ENCODE measurements at regions not wholly inside any gene's neighbourhood (a gene's known extent, or its start where the extent isn't known, plus 50 kb on each side); places are given as distances from the start of the nearest gene placed in this dataset.

- Histone ChIP-seq H3K36me3 (no peaks in the 10 kb centered on the region), H3K4me3 (no peak overlapping the region), H3K27me3 (no peaks in the 10 kb centered on the region), H3K4me1 (no peaks in the 10 kb centered on the region), H3K9me3 (replicated peaks) (no peaks in the 10 kb centered on the region), H3K27ac (no peak overlapping the region)
- no peak for DNase-seq
These were observed 206.5 kb upstream of the STK26 start for GRCh38 chrX:131816551-131817136.

- no peak overlapping the region for H3K27ac ChIP-seq
- H3K4me3 ChIP-seq = no peak overlapping the region
- no peaks in the 10 kb centered on the region; the same call in 1 of the 2 replicates for H3K36me3 ChIP-seq
- H3K9me3 ChIP-seq (replicated peaks) = no peaks in the 10 kb centered on the region
- no peaks in the 10 kb centered on the region for H3K27me3 ChIP-seq
- DNase-seq = no peak
- no peaks in the 10 kb centered on the region for H3K4me1 ChIP-seq
These were observed 204.7 kb upstream of the STK26 start for GRCh38 chrX:131818297-131818936.

DNA sequence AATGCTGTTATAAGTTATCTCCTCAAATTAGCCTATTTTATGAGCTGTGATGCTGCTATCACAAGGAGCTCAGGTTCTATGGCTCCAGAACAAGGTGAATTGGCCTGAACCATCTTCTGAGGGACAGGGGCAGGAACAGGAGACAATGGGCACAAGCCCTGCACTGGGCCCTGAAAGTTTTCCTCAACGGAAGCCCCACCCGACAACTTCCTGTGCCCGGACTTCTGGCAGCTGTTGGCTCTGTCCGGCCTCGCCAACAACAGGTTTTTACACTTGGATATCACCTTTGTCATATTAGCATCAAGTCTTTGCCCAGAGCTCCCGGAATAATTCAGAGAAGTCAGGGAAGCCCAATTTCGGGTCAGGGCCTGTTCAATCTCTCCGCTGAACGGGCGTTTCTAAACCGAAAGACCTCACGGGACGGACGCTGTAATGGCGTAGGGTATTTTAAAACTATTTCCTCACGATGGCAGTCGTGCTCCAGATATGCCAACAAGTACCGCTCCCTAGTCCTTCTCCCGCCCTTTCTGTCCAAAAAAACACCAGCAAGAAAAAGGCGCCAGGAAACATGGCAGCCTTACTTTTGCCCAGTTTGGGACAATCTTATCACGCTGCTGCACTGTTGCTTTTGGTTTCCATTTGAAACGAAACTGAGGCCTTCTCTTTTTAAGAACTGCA lies 201.0 kb upstream of the STK26 start:
- H3K9me3 ChIP-seq (replicated peaks) = no peaks in the 10 kb centered on the region
- no peak for DNase-seq
- H3K4me3 ChIP-seq = no peak overlapping the region
- H3K27ac ChIP-seq = no peak overlapping the region
- no peaks in the 10 kb centered on the region; the same call in 1 of the 2 replicates for H3K36me3 ChIP-seq
- H3K27me3 ChIP-seq = no peaks in the 10 kb centered on the region
- H3K4me1 ChIP-seq = no peaks in the 10 kb centered on the region

DNA sequence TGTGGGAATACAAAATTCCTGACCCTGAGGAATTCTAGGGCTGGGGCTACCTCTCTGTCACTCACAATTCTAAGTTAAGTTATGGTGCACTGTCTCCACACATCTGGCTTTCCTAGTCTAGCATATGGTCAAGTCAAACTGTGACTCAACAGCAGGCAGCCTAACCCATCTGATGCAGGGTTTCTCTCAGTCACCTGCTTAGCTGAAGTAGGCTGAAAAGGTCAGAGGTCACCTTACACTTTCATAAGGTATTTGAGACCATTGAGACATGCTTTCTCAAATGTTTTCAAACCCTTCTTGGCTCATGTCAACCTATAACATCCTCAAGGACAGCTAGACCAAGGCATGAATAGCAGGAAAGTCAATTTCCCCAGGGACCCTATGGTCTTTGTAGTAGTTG lies 196.5 kb upstream of the STK26 start:
- Histone ChIP-seq H3K4me1 (peaks cover 5% of the 10 kb centered on the region; the same call in 1 of the 2 replicates), H3K9me3 (replicated peaks) (no peaks in the 10 kb centered on the region), H3K36me3 (no peaks in the 10 kb centered on the region; the same call in 1 of the 2 replicates), H3K4me3 (no peak overlapping the region), H3K27me3 (no peaks in the 10 kb centered on the region), H3K27ac (no peak overlapping the region)
- DNase-seq = no peak

DNA sequence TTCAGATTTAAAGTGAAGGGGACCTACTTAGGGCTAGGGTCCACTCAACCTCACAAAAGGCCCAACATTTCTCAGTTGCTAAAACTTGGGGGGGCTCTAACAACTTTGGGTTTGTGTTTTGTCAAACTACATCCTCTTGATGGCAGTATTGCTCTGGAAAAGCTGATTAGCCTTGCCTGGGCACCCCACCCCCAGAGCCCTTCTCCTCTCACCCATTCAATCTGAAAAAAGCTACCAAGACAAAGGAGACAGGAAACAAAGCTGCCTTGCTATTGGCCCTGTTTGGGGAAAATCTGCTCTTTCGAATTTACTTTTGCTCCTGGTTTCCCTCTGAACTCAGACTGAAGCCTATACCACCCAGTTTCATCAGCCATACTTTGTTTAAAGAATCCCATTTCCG lies 195.2 kb upstream of the STK26 start:
- no peak overlapping the region; the same call in 1 of the 2 replicates for H3K4me3 ChIP-seq
- DNase-seq = peak in 1 of 2 experiments; percentile 45

GRCh38 chrX:131828482-131828881 lies 194.6 kb upstream of the STK26 start:
- H3K4me3 ChIP-seq = peak overlapping the region; percentile 61
- H3K27ac ChIP-seq = no peak overlapping the region
- no peaks in the 10 kb centered on the region for H3K9me3 ChIP-seq (replicated peaks)
- H3K4me1 ChIP-seq = peaks cover 5% of the 10 kb centered on the region; the same call in 1 of the 2 replicates
- H3K27me3 ChIP-seq = no peaks in the 10 kb centered on the region
- DNase-seq = no peak
- H3K36me3 ChIP-seq = no peaks in the 10 kb centered on the region

More for the DNA sequence above, 195.2 kb upstream of the STK26 start:
- H3K36me3 ChIP-seq = no peaks in the 10 kb centered on the region; the same call in 1 of the 2 replicates
- peaks cover 5% of the 10 kb centered on the region; the same call in 1 of the 2 replicates for H3K4me1 ChIP-seq
- H3K27me3 ChIP-seq = no peaks in the 10 kb centered on the region
- H3K27ac ChIP-seq = no peak overlapping the region
- H3K9me3 ChIP-seq (replicated peaks) = no peaks in the 10 kb centered on the region

DNA sequence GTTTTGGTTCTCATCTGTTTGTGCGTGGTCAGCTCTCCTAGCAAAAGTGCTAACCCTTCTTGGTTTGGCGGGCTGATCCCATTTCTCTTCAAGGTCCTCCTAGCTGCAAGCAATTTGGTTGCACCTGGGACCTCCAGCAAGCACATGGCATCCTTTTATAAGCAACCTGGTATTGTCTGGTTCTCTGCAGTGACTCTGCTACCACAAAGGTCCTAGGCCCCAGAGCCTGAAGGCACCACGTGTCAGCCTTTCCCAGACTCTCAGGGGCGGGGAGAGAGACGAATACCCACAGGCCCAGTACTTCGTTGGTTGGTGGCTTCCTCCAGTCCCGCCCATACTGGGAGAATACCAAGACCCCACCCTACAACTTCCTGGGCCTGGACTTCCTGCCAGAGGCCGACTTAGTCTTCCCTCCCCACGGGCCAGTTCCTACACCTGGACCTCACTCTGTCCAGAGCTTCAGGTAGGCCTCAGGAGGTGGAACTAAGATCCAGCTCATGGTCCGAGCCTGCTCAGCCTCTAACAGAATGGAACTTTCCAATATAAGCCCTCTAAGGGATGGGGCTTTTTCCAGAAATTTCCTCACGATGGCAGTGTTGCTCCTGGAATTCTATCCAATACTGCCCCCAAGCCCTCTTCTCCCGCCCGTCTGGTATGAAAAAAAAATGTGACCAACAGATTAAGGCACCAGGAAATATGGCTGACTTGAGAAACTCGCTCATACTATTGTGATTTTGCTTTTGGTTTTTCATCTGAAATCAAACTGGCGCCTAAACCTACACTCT lies 192.5 kb upstream of the STK26 start:
- DNase-seq = peak; percentile 87 to 90
- peaks cover 5% of the 10 kb centered on the region; the same call in 1 of the 2 replicates for H3K4me1 ChIP-seq
- H3K9me3 ChIP-seq (replicated peaks) = no peaks in the 10 kb centered on the region
- H3K4me3 ChIP-seq = peak overlapping the region; percentile 61
- peak overlapping the region; percentile 80 for H3K27ac ChIP-seq
- H3K36me3 ChIP-seq = no peaks in the 10 kb centered on the region
- no peaks in the 10 kb centered on the region for H3K27me3 ChIP-seq

DNA sequence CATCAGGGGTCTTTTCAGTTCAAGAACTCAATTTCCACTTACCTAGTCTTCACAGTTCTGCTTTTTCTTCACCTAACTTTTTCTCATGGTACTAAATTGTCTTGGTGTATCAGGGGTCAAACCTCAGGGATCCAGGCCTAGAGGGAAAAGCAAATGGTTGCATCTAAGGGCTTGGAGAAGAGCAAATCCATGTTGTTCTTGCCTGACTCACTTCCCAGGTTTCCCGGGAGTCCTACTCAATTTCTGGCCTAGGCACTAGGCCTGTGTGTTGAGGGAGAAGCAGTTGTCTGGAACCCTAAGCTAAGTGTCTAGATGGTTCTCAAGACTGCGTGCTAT lies 191.9 kb upstream of the STK26 start:
- Histone ChIP-seq H3K4me3 (peak overlapping the region; percentile 61), H3K36me3 (no peaks in the 10 kb centered on the region)

DNA sequence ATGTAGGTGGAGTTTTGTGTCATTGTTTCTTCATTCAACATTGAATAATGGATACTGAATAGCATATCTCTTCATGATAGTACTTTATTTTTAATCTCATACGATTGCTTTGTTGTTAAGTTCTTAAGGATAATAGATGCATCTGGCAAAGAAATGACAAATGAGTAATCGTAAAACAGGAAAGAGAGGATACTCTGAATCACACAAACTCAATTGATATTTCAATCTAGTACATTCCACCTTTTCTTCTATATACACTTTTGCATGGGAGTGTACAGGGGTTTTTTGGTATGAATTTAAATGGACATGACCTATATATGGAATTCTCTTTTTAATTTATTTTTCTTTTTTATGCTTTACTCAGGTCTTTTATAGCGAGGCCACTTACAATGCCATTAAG lies 186.9 kb upstream of the STK26 start:
- peaks cover 5% of the 10 kb centered on the region; the same call in 1 of the 2 replicates for H3K4me1 ChIP-seq
- no peaks in the 10 kb centered on the region for H3K36me3 ChIP-seq
- H3K27me3 ChIP-seq = no peaks in the 10 kb centered on the region
- DNase-seq = no peak
- no peak overlapping the region for H3K27ac ChIP-seq
- H3K4me3 ChIP-seq = no peak overlapping the region
- no peaks in the 10 kb centered on the region for H3K9me3 ChIP-seq (replicated peaks)

More for the DNA sequence above, 191.9 kb upstream of the STK26 start:
- Histone ChIP-seq H3K27me3 (no peaks in the 10 kb centered on the region), H3K27ac (peak overlapping the region; percentile 80), H3K4me1 (peaks cover 5% of the 10 kb centered on the region; the same call in 1 of the 2 replicates), H3K9me3 (replicated peaks) (no peaks in the 10 kb centered on the region)
- DNase-seq = no peak

- Histone ChIP-seq H3K4me3 (no peak overlapping the region), H3K27me3 (no peaks in the 10 kb centered on the region), H3K4me1 (no peaks in the 10 kb centered on the region), H3K27ac (no peak overlapping the region), H3K36me3 (no peaks in the 10 kb centered on the region), H3K9me3 (replicated peaks) (no peaks in the 10 kb centered on the region)
- DNase-seq = no peak
These were observed 185.8 kb upstream of the STK26 start for GRCh38 chrX:131837325-131837724.

DNA sequence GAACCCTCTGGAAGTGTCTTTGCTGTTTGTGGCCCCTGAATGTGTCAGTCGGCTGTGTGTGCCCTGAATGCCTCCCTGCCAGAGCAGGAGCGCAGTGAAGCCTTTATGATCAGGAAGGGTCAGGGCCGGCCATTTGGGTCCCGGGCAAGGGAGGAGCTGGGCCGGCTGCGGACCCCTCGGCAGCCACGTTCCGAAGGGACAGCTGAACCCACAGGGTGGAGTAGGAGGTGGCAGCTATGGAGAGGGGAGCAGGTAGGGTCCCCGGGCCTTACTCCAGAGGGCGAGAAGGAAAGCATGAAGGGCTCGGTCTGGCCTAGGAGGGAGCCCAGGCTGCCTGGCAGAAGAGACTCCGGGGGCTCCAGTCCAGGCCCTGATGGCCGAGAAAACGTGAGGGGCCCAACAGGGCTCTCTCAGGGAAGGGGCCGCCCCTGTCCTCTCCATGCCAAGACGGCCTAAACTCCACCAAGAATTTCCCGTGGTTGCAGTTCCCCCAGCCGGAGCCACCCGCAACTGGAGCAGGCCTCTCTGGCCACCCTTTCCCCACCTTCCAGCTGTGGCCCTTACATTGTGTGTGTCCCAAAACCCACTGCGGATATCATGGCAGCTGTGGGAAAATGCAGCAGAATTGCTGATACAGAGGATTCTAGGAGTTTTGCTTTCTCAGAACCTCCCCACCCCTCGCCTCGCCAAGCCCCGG lies 182.2 kb upstream of the STK26 start:
- no peaks in the 10 kb centered on the region for H3K36me3 ChIP-seq
- no peak overlapping the region for H3K27ac ChIP-seq
- H3K27me3 ChIP-seq = no peaks in the 10 kb centered on the region
- H3K4me3 ChIP-seq = no peak overlapping the region
- no peaks in the 10 kb centered on the region for H3K4me1 ChIP-seq
- no peak for DNase-seq
- no peaks in the 10 kb centered on the region for H3K9me3 ChIP-seq (replicated peaks)

DNA sequence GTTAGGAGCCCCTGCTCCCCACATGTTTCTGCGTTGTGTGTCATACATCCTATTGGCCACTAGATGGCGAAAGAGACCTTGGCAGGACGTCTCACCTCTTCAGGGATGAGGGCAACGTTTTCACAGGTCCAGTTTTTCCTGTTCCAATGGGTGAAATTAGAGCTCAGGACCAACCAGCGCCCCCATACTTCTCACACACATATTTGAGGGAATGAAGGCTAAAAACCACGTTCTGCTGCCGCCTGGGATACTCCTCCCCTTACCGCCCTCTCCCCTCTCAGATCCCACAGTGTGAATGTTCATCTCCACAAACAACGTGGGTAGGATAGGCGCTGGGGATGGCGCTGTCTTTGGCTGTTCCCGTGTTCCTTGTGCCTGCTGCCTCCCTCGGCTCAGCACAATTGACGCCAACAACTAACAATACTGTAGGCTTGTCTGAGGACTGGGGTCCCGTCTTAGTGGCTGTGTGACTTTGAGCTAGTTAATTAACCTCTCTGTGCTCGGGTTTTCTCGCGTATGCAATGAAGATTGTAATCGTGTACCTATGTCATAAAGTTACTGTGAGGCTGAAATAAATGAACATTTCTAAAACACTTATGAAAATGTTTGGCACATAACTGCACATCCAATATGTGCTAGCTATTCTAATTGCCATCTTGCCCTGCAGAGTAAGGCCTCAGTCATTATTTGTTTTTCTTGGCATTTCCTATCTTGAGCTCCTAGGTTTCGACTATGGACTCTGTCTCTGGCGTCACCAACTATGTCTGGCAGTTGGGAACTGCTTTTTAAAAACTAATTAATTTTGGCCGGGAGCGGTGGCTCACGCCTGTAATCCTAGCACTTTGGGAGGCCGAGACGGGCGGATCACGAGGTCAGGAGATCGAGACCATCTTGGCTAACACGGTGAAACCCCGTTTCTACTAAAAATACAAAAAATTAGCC lies 181.3 kb upstream of the STK26 start:
- DNase-seq = peak; percentile 43 to 76
- no peak overlapping the region for H3K4me3 ChIP-seq
- H3K27ac ChIP-seq = no peak overlapping the region

GRCh38 chrX:131843987-131844386 lies 179.1 kb upstream of the STK26 start:
- Histone ChIP-seq H3K4me3 (no peak overlapping the region), H3K27me3 (no peaks in the 10 kb centered on the region), H3K27ac (no peak overlapping the region), H3K36me3 (no peaks in the 10 kb centered on the region), H3K9me3 (replicated peaks) (no peaks in the 10 kb centered on the region), H3K4me1 (no peaks in the 10 kb centered on the region)
- no peak for DNase-seq

More for the DNA sequence above, 181.3 kb upstream of the STK26 start:
- no peaks in the 10 kb centered on the region for H3K27me3 ChIP-seq
- no peaks in the 10 kb centered on the region for H3K9me3 ChIP-seq (replicated peaks)
- no peaks in the 10 kb centered on the region for H3K36me3 ChIP-seq
- H3K4me1 ChIP-seq = no peaks in the 10 kb centered on the region

All from SJCRH30 (cell line).